ENCODE measurements at regions not wholly inside any gene's neighbourhood (a gene's known extent, or its start where the extent isn't known, plus 50 kb on each side); places are given as distances from the start of the nearest gene placed in this dataset.
"Not testable (repeated sequence)": the region's sequence is repeated elsewhere in the genome, so short reads cannot be mapped to it uniquely, and the experiment has no call there.

- DNase-seq: no peak
- H3K4me3 Mint-ChIP-seq: no peak overlapping the region
- H3K36me3 Mint-ChIP-seq (ENCODE audit: low read depth): no peaks in the 10 kb centered on the region
- no peaks in the 10 kb centered on the region for H3K9me3 Mint-ChIP-seq
- no peaks in the 10 kb centered on the region for H3K4me1 Mint-ChIP-seq (ENCODE audit: low read depth)
- no peak overlapping the region for H3K27ac Mint-ChIP-seq
- peaks cover 9% of the 10 kb centered on the region for H3K27me3 Mint-ChIP-seq
These were observed 54.9 kb upstream of the ZNF678 start for GRCh38 chr1:227508431-227508830.

- H3K27me3 Mint-ChIP-seq; DNase-seq; H3K36me3 Mint-ChIP-seq (ENCODE audit: low read depth); H3K27ac Mint-ChIP-seq; H3K9me3 Mint-ChIP-seq; H3K4me3 Mint-ChIP-seq; H3K4me1 Mint-ChIP-seq (ENCODE audit: low read depth): not testable (repeated sequence)
These were observed 56.6 kb upstream of the ZNF678 start for GRCh38 chr1:227506490-227507393.

GRCh38 chr1:227496045-227496444, 67.3 kb upstream of the ZNF678 start:
- not testable (repeated sequence) for H3K27ac Mint-ChIP-seq; DNase-seq; H3K27me3 Mint-ChIP-seq; H3K4me3 Mint-ChIP-seq; H3K9me3 Mint-ChIP-seq; H3K4me1 Mint-ChIP-seq (ENCODE audit: low read depth); H3K36me3 Mint-ChIP-seq (ENCODE audit: low read depth)

- H3K27me3 Mint-ChIP-seq; H3K9me3 Mint-ChIP-seq; H3K27ac Mint-ChIP-seq; H3K4me3 Mint-ChIP-seq; DNase-seq; H3K36me3 Mint-ChIP-seq (ENCODE audit: low read depth); H3K4me1 Mint-ChIP-seq (ENCODE audit: low read depth): not testable (repeated sequence)
These were observed 69.3 kb upstream of the ZNF678 start for GRCh38 chr1:227493863-227494551.

- no peak overlapping the region for H3K27ac Mint-ChIP-seq
- no peaks in the 10 kb centered on the region for H3K4me1 Mint-ChIP-seq (ENCODE audit: low read depth)
- no peaks in the 10 kb centered on the region for H3K36me3 Mint-ChIP-seq (ENCODE audit: low read depth)
- H3K9me3 Mint-ChIP-seq: no peaks in the 10 kb centered on the region
- H3K27me3 Mint-ChIP-seq: no peaks in the 10 kb centered on the region
- no peak for DNase-seq
- no peak overlapping the region for H3K4me3 Mint-ChIP-seq
These were observed 72.9 kb upstream of the ZNF678 start for GRCh38 chr1:227490478-227490877.

- no peaks in the 10 kb centered on the region for H3K36me3 Mint-ChIP-seq (ENCODE audit: low read depth)
- H3K27me3 Mint-ChIP-seq: no peaks in the 10 kb centered on the region
- no peaks in the 10 kb centered on the region for H3K4me1 Mint-ChIP-seq (ENCODE audit: low read depth)
- H3K9me3 Mint-ChIP-seq: no peaks in the 10 kb centered on the region
- DNase-seq: no peak
- H3K4me3 Mint-ChIP-seq: no peak overlapping the region
- no peak overlapping the region for H3K27ac Mint-ChIP-seq
These were observed 73.4 kb upstream of the ZNF678 start for GRCh38 chr1:227490001-227490400.

GRCh38 chr1:227489572-227489971, 73.8 kb upstream of the ZNF678 start:
- Mint-ChIP-seq H3K27ac (no peak overlapping the region), H3K36me3 (ENCODE audit: low read depth) (no peaks in the 10 kb centered on the region), H3K4me1 (ENCODE audit: low read depth) (no peaks in the 10 kb centered on the region), H3K9me3 (no peaks in the 10 kb centered on the region), H3K4me3 (no peak overlapping the region), H3K27me3 (no peaks in the 10 kb centered on the region)
- no peak for DNase-seq

- no peak overlapping the region for H3K4me3 Mint-ChIP-seq
- H3K9me3 Mint-ChIP-seq: no peaks in the 10 kb centered on the region
- no peaks in the 10 kb centered on the region for H3K36me3 Mint-ChIP-seq (ENCODE audit: low read depth)
- H3K4me1 Mint-ChIP-seq (ENCODE audit: low read depth): no peaks in the 10 kb centered on the region
- H3K27ac Mint-ChIP-seq: no peak overlapping the region
- H3K27me3 Mint-ChIP-seq: no peaks in the 10 kb centered on the region
- DNase-seq: no peak
These were observed 75.8 kb upstream of the ZNF678 start for GRCh38 chr1:227487606-227488005.

- Mint-ChIP-seq H3K4me1 (ENCODE audit: low read depth) (no peaks in the 10 kb centered on the region), H3K4me3 (no peak overlapping the region), H3K36me3 (ENCODE audit: low read depth) (no peaks in the 10 kb centered on the region), H3K9me3 (no peaks in the 10 kb centered on the region), H3K27ac (no peak overlapping the region), H3K27me3 (peaks cover 4% of the 10 kb centered on the region)
- DNase-seq: no peak
These were observed 76.8 kb upstream of the ZNF678 start for GRCh38 chr1:227486559-227486958.

GRCh38 chr1:227482023-227482299, 81.4 kb upstream of the ZNF678 start:
- Mint-ChIP-seq H3K36me3 (ENCODE audit: low read depth) (no peaks in the 10 kb centered on the region), H3K4me3 (no peak overlapping the region), H3K27ac (no peak overlapping the region), H3K9me3 (no peaks in the 10 kb centered on the region), H3K4me1 (ENCODE audit: low read depth) (no peaks in the 10 kb centered on the region), H3K27me3 (peaks cover 49% of the 10 kb centered on the region)
- DNase-seq: no peak

- not testable (repeated sequence) for DNase-seq; H3K4me1 Mint-ChIP-seq (ENCODE audit: low read depth); H3K36me3 Mint-ChIP-seq (ENCODE audit: low read depth); H3K27ac Mint-ChIP-seq; H3K4me3 Mint-ChIP-seq; H3K9me3 Mint-ChIP-seq
- H3K27me3 Mint-ChIP-seq: peaks cover 54% of the 10 kb centered on the region
These were observed 89.3 kb upstream of the ZNF678 start for GRCh38 chr1:227474072-227474471.

- H3K9me3 Mint-ChIP-seq: peaks cover 4% of the 10 kb centered on the region
- no peak for DNase-seq
These were observed 90.6 kb upstream of the ZNF678 start for GRCh38 chr1:227472772-227473171.

GRCh38 chr1:227470688-227471087, 92.7 kb upstream of the ZNF678 start:
- H3K27me3 Mint-ChIP-seq: peaks cover 22% of the 10 kb centered on the region

More at GRCh38 chr1:227472772-227473171, 90.6 kb upstream of the ZNF678 start:
- Mint-ChIP-seq H3K4me3 (no peak overlapping the region), H3K36me3 (ENCODE audit: low read depth) (no peaks in the 10 kb centered on the region), H3K27ac (no peak overlapping the region), H3K27me3 (peaks cover 42% of the 10 kb centered on the region), H3K4me1 (ENCODE audit: low read depth) (no peaks in the 10 kb centered on the region)

GRCh38 chr1:227469708-227470107, 93.6 kb upstream of the ZNF678 start:
- Mint-ChIP-seq H3K36me3 (ENCODE audit: low read depth) (no peaks in the 10 kb centered on the region), H3K4me3 (no peak overlapping the region), H3K27me3 (peaks cover 12% of the 10 kb centered on the region), H3K4me1 (ENCODE audit: low read depth) (no peaks in the 10 kb centered on the region), H3K9me3 (peaks cover 4% of the 10 kb centered on the region), H3K27ac (no peak overlapping the region)
- no peak for DNase-seq

More at GRCh38 chr1:227470688-227471087, 92.7 kb upstream of the ZNF678 start:
- H3K36me3 Mint-ChIP-seq (ENCODE audit: low read depth): no peaks in the 10 kb centered on the region
- H3K4me1 Mint-ChIP-seq (ENCODE audit: low read depth): no peaks in the 10 kb centered on the region
- DNase-seq: no peak
- no peak overlapping the region for H3K4me3 Mint-ChIP-seq
- H3K9me3 Mint-ChIP-seq: peaks cover 4% of the 10 kb centered on the region
- no peak overlapping the region for H3K27ac Mint-ChIP-seq

GRCh38 chr1:227466039-227466645, 97.2 kb upstream of the ZNF678 start:
- Mint-ChIP-seq H3K27ac (no peak overlapping the region), H3K27me3 (peaks cover 8% of the 10 kb centered on the region), H3K4me3 (no peak overlapping the region), H3K9me3 (peaks cover 4% of the 10 kb centered on the region), H3K4me1 (ENCODE audit: low read depth) (no peaks in the 10 kb centered on the region), H3K36me3 (ENCODE audit: low read depth) (no peaks in the 10 kb centered on the region)
- DNase-seq: no peak
